SK-N-SH treated with all-trans-retinoic acid at 6 μM for 48 hours (cell line): ENCODE measurements at regions not wholly inside any gene's neighbourhood (a gene's known extent, or its start where the extent isn't known, plus 50 kb on each side); places are given as distances from the start of the nearest gene placed in this dataset.

ENCODE experiments used
- ATAC-seq: fragments of 200-7000 bp; cut with Tn5 transposase; 3 replicates; pipeline ENCODE4 v1.9.1; 2020; ENCODE audit warnings: mild to moderate bottlenecking, moderate library complexity
- BACH2 ChIP-seq: fragments of 250-450 bp; sonication (Bioruptor Pico); IDR thresholded peaks from 2 replicates; pipeline ENCODE4 v1.9.0; 2021; ENCODE audit warnings: mild to moderate bottlenecking, borderline replicate concordance
- CREB5 ChIP-seq: fragments of 250-450 bp; sonication (Bioruptor Pico); IDR thresholded peaks from 2 replicates; pipeline ENCODE4 v1.5.1; 2020; ENCODE audit warnings: low read depth, mild to moderate bottlenecking, moderate library complexity
- CSDC2 ChIP-seq: fragments of 250-450 bp; sonication (Bioruptor Pico); IDR thresholded peaks from 2 replicates; pipeline ENCODE4 v1.5.0; 2020; ENCODE audit warnings: mild to moderate bottlenecking, moderate library complexity
- CSRNP3 ChIP-seq: fragments of 250-450 bp; sonication (Bioruptor Pico); IDR thresholded peaks from 2 replicates; pipeline ENCODE4 v1.5.1; 2021; ENCODE audit warnings: mild to moderate bottlenecking, moderate library complexity
- ESRRG ChIP-seq: fragments of 250-450 bp; sonication (Bioruptor Pico); IDR thresholded peaks from 2 replicates; pipeline ENCODE4 v1.6.1; 2021; ENCODE audit warnings: mild to moderate bottlenecking
- GLIS3 ChIP-seq: fragments of 250-450 bp; sonication (Bioruptor Pico); IDR thresholded peaks from 2 replicates; pipeline ENCODE4 v1.5.0; 2020; ENCODE audit warnings: mild to moderate bottlenecking, moderate library complexity
- ISL1 ChIP-seq: fragments of 250-450 bp; sonication (Bioruptor Pico); IDR thresholded peaks from 2 replicates; pipeline ENCODE4 v2.1.2; 2022; ENCODE audit warnings: mild to moderate bottlenecking, moderate library complexity
- OSR1 ChIP-seq: fragments of 250-450 bp; sonication (Bioruptor Pico); IDR thresholded peaks from 2 replicates; pipeline ENCODE4 v1.8.0; 2022; ENCODE audit warnings: moderate library complexity, mild to moderate bottlenecking, inconsistent platforms
- PATZ1 ChIP-seq: fragments of 250-450 bp; sonication (Bioruptor Pico); IDR thresholded peaks from 2 replicates; pipeline ENCODE4 v1.8.0; 2020; ENCODE audit warnings: mild to moderate bottlenecking, moderate library complexity, borderline replicate concordance
- POU6F1 ChIP-seq: fragments of 250-450 bp; sonication (Bioruptor Pico); IDR thresholded peaks from 2 replicates; pipeline ENCODE4 v1.8.0; 2021; ENCODE audit warnings: low read depth, mild to moderate bottlenecking, moderate library complexity, borderline replicate concordance
- PPARA ChIP-seq: fragments of 250-450 bp; sonication (Bioruptor Pico); IDR thresholded peaks from 2 replicates; pipeline ENCODE4 v1.5.0; 2020; ENCODE audit warnings: mild to moderate bottlenecking, borderline replicate concordance
- RARB ChIP-seq: fragments of 250-450 bp; sonication (Bioruptor Pico); IDR thresholded peaks from 2 replicates; pipeline ENCODE4 v1.8.0; 2021; ENCODE audit warnings: mild to moderate bottlenecking, moderate library complexity
- SNAI2 ChIP-seq: fragments of 250-450 bp; sonication (Bioruptor Pico); IDR thresholded peaks from 2 replicates; pipeline ENCODE4 v1.5.0; 2020; ENCODE audit warnings: mild to moderate bottlenecking, moderate library complexity
- TCF4 ChIP-seq: fragments of 250-450 bp; sonication (Bioruptor Pico); IDR thresholded peaks from 2 replicates; pipeline ENCODE4 v1.8.0; 2021; ENCODE audit warnings: mild to moderate bottlenecking, moderate library complexity, borderline replicate concordance
- TOX ChIP-seq: fragments of 250-450 bp; sonication (Bioruptor Pico); IDR thresholded peaks from 2 replicates; pipeline ENCODE4 v1.8.0; 2021; ENCODE audit warnings: mild to moderate bottlenecking, moderate library complexity, borderline replicate concordance
- TSHZ2 ChIP-seq: fragments of 250-450 bp; sonication (Bioruptor Pico); IDR thresholded peaks from 2 replicates; pipeline ENCODE4 v1.5.0; 2020; ENCODE audit warnings: mild to moderate bottlenecking, moderate library complexity
- ZC3H10 ChIP-seq: fragments of 250-450 bp; sonication (Bioruptor Pico); IDR thresholded peaks from 2 replicates; pipeline ENCODE4 v1.5.1; 2021; ENCODE audit warnings: mild to moderate bottlenecking, moderate library complexity
- ZFP3 ChIP-seq: fragments of 250-450 bp; sonication (Bioruptor Pico); IDR thresholded peaks from 2 replicates; pipeline ENCODE4 v1.5.0; 2020; ENCODE audit warnings: mild to moderate bottlenecking, moderate library complexity
- ZFP30 ChIP-seq: fragments of 450-650 bp; formaldehyde crosslinking; IDR thresholded peaks from 2 replicates; pipeline ENCODE4 v1.5.0; 2022; ENCODE audit warnings: mild to moderate bottlenecking, moderate library complexity
- ZNF565 ChIP-seq: fragments of 450-650 bp; formaldehyde crosslinking; conservative IDR thresholded peaks from 2 replicates; pipeline ENCODE4 v1.5.0; 2020; ENCODE audit warnings: low read depth, mild to moderate bottlenecking, moderate library complexity
- ZNF70 ChIP-seq: fragments of 450-650 bp; formaldehyde crosslinking; IDR thresholded peaks from 2 replicates; pipeline ENCODE4 v1.5.0; 2020; ENCODE audit warnings: mild to moderate bottlenecking, moderate library complexity

GRCh38 chr16:64317601-64318000 is 804.3 kb downstream of the CDH11 start:
- no peak for ATAC-seq

GRCh38 chr16:64313726-64314125 is 808.1 kb downstream of the CDH11 start:
- TF ChIP-seq TCF4 (CRISPR knock-in tag) (no peak), OSR1 (CRISPR knock-in tag) (no peak), ZFP30 (CRISPR knock-in tag) (no peak), ZNF70 (CRISPR knock-in tag) (no peak), ISL1 (CRISPR knock-in tag) (no peak), BACH2 (no peak), CREB5 (no peak), SNAI2 (CRISPR knock-in tag) (no peak), POU6F1 (CRISPR knock-in tag) (no peak), TSHZ2 (no peak), ZC3H10 (CRISPR knock-in tag) (no peak), ESRRG (CRISPR knock-in tag) (no peak), PPARA (CRISPR knock-in tag) (no peak)

More at GRCh38 chr16:64317601-64318000, 804.3 kb downstream of the CDH11 start:
- no peak for TF ChIP-seq ZNF565
- no peak for TF ChIP-seq BACH2
- TF ChIP-seq ISL1 (CRISPR knock-in tag) = no peak

GRCh38 chr16:64312980-64313379 is 808.9 kb downstream of the CDH11 start:
- no peak for TF ChIP-seq OSR1 (CRISPR knock-in tag)
- no peak for TF ChIP-seq TOX (CRISPR knock-in tag)
- no peak for TF ChIP-seq TCF4 (CRISPR knock-in tag)
- TF ChIP-seq CREB5 = no peak
- TF ChIP-seq GLIS3 (CRISPR knock-in tag) = no peak
- no peak for TF ChIP-seq ZNF565
- no peak for TF ChIP-seq ZNF70 (CRISPR knock-in tag)
- TF ChIP-seq PATZ1 (CRISPR knock-in tag) = no peak
- TF ChIP-seq POU6F1 (CRISPR knock-in tag) = no peak
- no peak for TF ChIP-seq ZFP3
- no peak for ATAC-seq

More at GRCh38 chr16:64313726-64314125, 808.1 kb downstream of the CDH11 start:
- ATAC-seq = no peak

- no peak for ATAC-seq
- TF ChIP-seq ZNF565 (no peak), SNAI2 (CRISPR knock-in tag) (no peak), ZFP3 (no peak), ZC3H10 (CRISPR knock-in tag) (no peak), ISL1 (CRISPR knock-in tag) (no peak), ESRRG (CRISPR knock-in tag) (no peak), ZNF70 (CRISPR knock-in tag) (no peak), PPARA (CRISPR knock-in tag) (no peak), TCF4 (CRISPR knock-in tag) (no peak), RARB (CRISPR knock-in tag) (no peak), PATZ1 (CRISPR knock-in tag) (no peak), CSDC2 (CRISPR knock-in tag) (no peak), CSRNP3 (CRISPR knock-in tag) (no peak)
Observed at GRCh38 chr16:64312292-64312691, 809.6 kb downstream of the CDH11 start.
